ENCODE measurements at regions not wholly inside any gene's neighbourhood (a gene's known extent, or its start where the extent isn't known, plus 50 kb on each side); places are given as distances from the start of the nearest gene placed in this dataset.
"Not testable (repeated sequence)": the region's sequence is repeated elsewhere in the genome, so short reads cannot be mapped to it uniquely, and the experiment has no call there.

DNA sequence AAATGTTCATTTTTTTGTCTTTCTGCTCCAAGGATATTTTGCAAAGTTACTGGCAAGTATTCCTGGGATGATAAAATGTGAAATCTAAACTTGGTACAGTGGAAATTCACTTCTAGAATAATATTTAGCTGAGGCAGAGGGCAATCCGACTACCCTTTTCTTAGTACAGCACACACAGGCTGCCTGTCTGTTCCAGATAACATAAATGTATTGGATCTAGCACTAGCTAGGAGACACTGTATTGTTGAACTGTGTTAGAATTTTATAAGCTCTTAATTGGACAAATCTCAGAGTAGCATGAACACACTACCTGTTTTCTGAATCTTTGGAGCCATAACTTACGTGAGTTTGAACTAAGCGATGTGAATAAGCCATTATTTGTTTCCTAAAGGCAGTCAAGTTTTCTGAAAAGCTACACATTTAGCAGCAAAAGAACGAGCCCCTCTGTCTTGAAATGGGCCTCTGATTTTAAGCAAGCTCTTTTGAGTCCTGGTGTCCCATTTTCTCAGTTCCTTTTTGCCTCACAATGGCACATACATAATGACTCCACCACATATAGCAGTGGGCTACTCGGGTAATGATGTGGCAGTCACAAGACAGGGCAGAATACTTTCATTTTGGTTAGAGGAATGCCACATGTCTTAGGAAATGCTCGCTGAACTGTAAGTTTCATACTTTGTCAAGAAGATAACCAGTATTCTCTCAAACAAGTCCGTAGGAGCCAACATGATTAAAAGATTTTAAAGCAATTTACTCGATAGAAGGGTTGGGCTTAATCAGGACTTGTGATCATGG, 116.5 kb upstream of the ESR1 start:
- ATAC-seq, result no peak
- H3K27ac ChIP-seq, result no peak overlapping the region
- H3K4me3 ChIP-seq, result no peak overlapping the region

GRCh38 chr6:151692216-151692615, 115.3 kb upstream of the ESR1 start:
- Histone ChIP-seq H3K27ac (no peak overlapping the region), H3K4me1 (no peaks in the 10 kb centered on the region), H3K4me3 (no peak overlapping the region), H3K36me3 (replicated peaks in 1 of 2; ENCODE audit: insufficient read depth in 1 of 2, low read depth in 2 of 2) (no peaks in the 10 kb centered on the region), H3K27me3 (no peaks in the 10 kb centered on the region), H3K9me3 (no peaks in the 10 kb centered on the region)
- 35 to 45% methylated on average over 4 of the region's 4 CpGs for WGBS, 2 donors
- ATAC-seq (no peak), DNase-seq (no peak)
- intact Hi-C loops (cut with DNase I), result no loop called here
- TF ChIP-seq CTCF (IDR thresholded peaks at IDR 0.05), result no peak
- no peak for TF ChIP-seq POLR2A (IDR thresholded peaks at IDR 0.05)

More for the DNA sequence above, 116.5 kb upstream of the ESR1 start:
- H3K4me1 ChIP-seq, result no peaks in the 10 kb centered on the region
- DNase-seq, result peak in 1 of 4 donors; percentile 25
- 59% methylated on average over 8 of the region's 8 CpGs for WGBS, 2 donors
- H3K36me3 ChIP-seq (replicated peaks in 1 of 2; ENCODE audit: insufficient read depth in 1 of 2, low read depth in 2 of 2), result no peaks in the 10 kb centered on the region
- H3K27me3 ChIP-seq, result no peaks in the 10 kb centered on the region
- intact Hi-C loops (cut with DNase I), result no loop called here
- no peaks in the 10 kb centered on the region for H3K9me3 ChIP-seq
- no peak for TF ChIP-seq CTCF (IDR thresholded peaks at IDR 0.05)
- TF ChIP-seq POLR2A (IDR thresholded peaks at IDR 0.05), result peak in 1 of 3 donors; percentile 16

GRCh38 chr6:151693366-151693765, 114.1 kb upstream of the ESR1 start:
- no peaks in the 10 kb centered on the region for H3K36me3 ChIP-seq (replicated peaks in 1 of 2; ENCODE audit: insufficient read depth in 1 of 2, low read depth in 2 of 2)
- 76 to 86% methylated on average over 5 of the region's 5 CpGs for WGBS, 2 donors
- TF ChIP-seq POLR2A (IDR thresholded peaks at IDR 0.05), result no peak
- TF ChIP-seq CTCF (IDR thresholded peaks at IDR 0.05), result no peak
- H3K27ac ChIP-seq, result no peak overlapping the region
- H3K4me1 ChIP-seq, result no peaks in the 10 kb centered on the region
- H3K9me3 ChIP-seq, result no peaks in the 10 kb centered on the region
- no peak for ATAC-seq
- H3K4me3 ChIP-seq, result no peak overlapping the region
- no peaks in the 10 kb centered on the region for H3K27me3 ChIP-seq
- intact Hi-C loops (cut with DNase I), result no loop called here
- DNase-seq, result no peak

DNA sequence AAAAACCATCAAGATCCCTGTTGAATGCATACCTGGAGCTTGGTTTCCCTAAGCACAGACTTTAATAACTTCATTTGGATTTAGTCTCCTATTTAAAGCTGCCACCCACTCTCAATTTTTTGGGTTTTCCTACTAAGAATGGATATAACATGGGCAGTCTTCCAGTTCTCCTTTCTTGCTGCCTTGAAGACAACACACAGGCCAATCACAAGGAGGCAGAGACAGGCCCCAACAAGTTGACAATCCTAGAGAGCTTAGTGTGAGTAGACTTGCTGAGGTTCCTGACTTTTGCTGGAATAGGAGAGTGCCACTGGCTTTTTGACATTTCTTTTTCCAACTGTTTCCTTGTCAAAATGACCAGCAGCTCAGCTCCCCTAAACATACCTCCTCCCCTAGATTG, 112.3 kb upstream of the ESR1 start:
- Histone ChIP-seq H3K4me1 (no peaks in the 10 kb centered on the region), H3K27me3 (no peaks in the 10 kb centered on the region), H3K4me3 (no peak overlapping the region), H3K36me3 (replicated peaks in 1 of 2; ENCODE audit: insufficient read depth in 1 of 2, low read depth in 2 of 2) (no peaks in the 10 kb centered on the region), H3K27ac (no peak overlapping the region), H3K9me3 (no peaks in the 10 kb centered on the region)
- DNase-seq (no peak), ATAC-seq (no peak)
- intact Hi-C loops (cut with DNase I), result no loop called here
- TF ChIP-seq CTCF (IDR thresholded peaks at IDR 0.05) (no peak), POLR2A (IDR thresholded peaks at IDR 0.05) (no peak)

GRCh38 chr6:151696302-151696701, 111.2 kb upstream of the ESR1 start:
- WGBS, 2 donors, result 79 to 86% methylated on average over 4 of the region's 4 CpGs
- H3K27me3 ChIP-seq; H3K4me3 ChIP-seq; intact Hi-C loops (cut with DNase I); H3K36me3 ChIP-seq (replicated peaks in 1 of 2; ENCODE audit: insufficient read depth in 1 of 2, low read depth in 2 of 2); H3K9me3 ChIP-seq; ATAC-seq; H3K27ac ChIP-seq; H3K4me1 ChIP-seq; DNase-seq: not testable (repeated sequence)

Measured in body of pancreas (tissue), 4 donors.